K562 (cell line): ENCODE measurements at regions not wholly inside any gene's neighbourhood (a gene's known extent, or its start where the extent isn't known, plus 50 kb on each side); places are given as distances from the start of the nearest gene placed in this dataset.

Experiments
- NUFIP1 ChIP-seq: fragments of 450-650 bp; IDR thresholded peaks from 2 replicates; pipeline ENCODE4 v1.6.1; 2018; ENCODE audit not compliant: partially characterized antibody
- ZNF224 ChIP-seq: sonication (generic); formaldehyde crosslinking; IDR thresholded peaks from 2 replicates; pipeline ENCODE4 v1.8.0; 2022; ENCODE audit warnings: mild to moderate bottlenecking, missing genetic modification reagents
- TF ChIP-seq, protein P1 (sequence below), 2 experiments: fragments of 450-650 bp; formaldehyde crosslinking in 1 of 2; IDR thresholded peaks; 2 replicates each; pipeline versions ENCODE4 v1.4.0 to v1.6.1; 2014 to 2020; ENCODE audit warnings: mild to moderate bottlenecking in 2 of 2, borderline replicate concordance in 1 of 2, low read depth in 1 of 2
- TF ChIP-seq, protein P2 (sequence below): fragments of 250-450 bp; sonication (Bioruptor Pico); IDR thresholded peaks from 2 replicates; pipeline ENCODE4 v1.8.0; 2022; ENCODE audit warnings: inconsistent platforms

DNA sequence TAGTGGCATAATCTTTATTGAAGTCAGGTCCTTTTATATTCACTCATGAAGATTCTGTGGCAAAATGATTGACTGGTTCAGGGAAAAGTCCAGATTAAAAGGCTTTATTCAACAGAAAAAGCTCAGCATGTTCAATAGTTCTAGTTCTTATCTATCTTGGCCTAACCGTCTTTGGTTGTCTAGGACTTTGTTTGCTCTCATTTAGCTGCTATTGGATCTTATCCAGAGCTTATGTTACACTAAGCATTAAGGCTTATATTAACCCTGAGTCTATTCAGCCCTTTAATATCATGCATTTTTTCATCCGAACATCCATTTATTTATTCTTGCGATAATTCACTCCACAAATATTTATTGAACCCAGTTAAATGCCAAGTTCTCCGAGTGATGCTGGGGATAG is 601.0 kb upstream of the SGO1 start (continued):
- TF ChIP-seq, protein P1, sequence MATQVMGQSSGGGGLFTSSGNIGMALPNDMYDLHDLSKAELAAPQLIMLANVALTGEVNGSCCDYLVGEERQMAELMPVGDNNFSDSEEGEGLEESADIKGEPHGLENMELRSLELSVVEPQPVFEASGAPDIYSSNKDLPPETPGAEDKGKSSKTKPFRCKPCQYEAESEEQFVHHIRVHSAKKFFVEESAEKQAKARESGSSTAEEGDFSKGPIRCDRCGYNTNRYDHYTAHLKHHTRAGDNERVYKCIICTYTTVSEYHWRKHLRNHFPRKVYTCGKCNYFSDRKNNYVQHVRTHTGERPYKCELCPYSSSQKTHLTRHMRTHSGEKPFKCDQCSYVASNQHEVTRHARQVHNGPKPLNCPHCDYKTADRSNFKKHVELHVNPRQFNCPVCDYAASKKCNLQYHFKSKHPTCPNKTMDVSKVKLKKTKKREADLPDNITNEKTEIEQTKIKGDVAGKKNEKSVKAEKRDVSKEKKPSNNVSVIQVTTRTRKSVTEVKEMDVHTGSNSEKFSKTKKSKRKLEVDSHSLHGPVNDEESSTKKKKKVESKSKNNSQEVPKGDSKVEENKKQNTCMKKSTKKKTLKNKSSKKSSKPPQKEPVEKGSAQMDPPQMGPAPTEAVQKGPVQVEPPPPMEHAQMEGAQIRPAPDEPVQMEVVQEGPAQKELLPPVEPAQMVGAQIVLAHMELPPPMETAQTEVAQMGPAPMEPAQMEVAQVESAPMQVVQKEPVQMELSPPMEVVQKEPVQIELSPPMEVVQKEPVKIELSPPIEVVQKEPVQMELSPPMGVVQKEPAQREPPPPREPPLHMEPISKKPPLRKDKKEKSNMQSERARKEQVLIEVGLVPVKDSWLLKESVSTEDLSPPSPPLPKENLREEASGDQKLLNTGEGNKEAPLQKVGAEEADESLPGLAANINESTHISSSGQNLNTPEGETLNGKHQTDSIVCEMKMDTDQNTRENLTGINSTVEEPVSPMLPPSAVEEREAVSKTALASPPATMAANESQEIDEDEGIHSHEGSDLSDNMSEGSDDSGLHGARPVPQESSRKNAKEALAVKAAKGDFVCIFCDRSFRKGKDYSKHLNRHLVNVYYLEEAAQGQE (IDR thresholded peaks at IDR 0.05; ENCODE audit: borderline replicate concordance): no peak
- TF ChIP-seq, protein P1 (CRISPR knock-in tag; IDR thresholded peaks at IDR 0.05; ENCODE audit: low read depth): no peak
- TF ChIP-seq NUFIP1: no peak
- TF ChIP-seq, protein P2, sequence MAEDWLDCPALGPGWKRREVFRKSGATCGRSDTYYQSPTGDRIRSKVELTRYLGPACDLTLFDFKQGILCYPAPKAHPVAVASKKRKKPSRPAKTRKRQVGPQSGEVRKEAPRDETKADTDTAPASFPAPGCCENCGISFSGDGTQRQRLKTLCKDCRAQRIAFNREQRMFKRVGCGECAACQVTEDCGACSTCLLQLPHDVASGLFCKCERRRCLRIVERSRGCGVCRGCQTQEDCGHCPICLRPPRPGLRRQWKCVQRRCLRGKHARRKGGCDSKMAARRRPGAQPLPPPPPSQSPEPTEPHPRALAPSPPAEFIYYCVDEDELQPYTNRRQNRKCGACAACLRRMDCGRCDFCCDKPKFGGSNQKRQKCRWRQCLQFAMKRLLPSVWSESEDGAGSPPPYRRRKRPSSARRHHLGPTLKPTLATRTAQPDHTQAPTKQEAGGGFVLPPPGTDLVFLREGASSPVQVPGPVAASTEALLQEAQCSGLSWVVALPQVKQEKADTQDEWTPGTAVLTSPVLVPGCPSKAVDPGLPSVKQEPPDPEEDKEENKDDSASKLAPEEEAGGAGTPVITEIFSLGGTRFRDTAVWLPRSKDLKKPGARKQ (CRISPR knock-in tag): no peak
- no peak for TF ChIP-seq ZNF224 (CRISPR knock-in tag)
